HG02610 (cell line): ENCODE measurements at regions not wholly inside any gene's neighbourhood (a gene's known extent, or its start where the extent isn't known, plus 50 kb on each side); places are given as distances from the start of the nearest gene placed in this dataset.

Experiments used
- ATAC-seq: cut with Tn5 transposase; IDR thresholded peaks from one replicate; pipeline ENCODE4 v1.9.1; 2021; ENCODE audit warnings: mild to moderate bottlenecking, moderate library complexity; ENCODE audit not compliant: unreplicated experiment

GRCh38 chr9:32837551-32838058 lies 54.3 kb downstream of the TMEM215 start:
- no peak for ATAC-seq

- ATAC-seq = peak; percentile 44
Measured at GRCh38 chr9:32839013-32839885, 55.9 kb downstream of the TMEM215 start.

DNA sequence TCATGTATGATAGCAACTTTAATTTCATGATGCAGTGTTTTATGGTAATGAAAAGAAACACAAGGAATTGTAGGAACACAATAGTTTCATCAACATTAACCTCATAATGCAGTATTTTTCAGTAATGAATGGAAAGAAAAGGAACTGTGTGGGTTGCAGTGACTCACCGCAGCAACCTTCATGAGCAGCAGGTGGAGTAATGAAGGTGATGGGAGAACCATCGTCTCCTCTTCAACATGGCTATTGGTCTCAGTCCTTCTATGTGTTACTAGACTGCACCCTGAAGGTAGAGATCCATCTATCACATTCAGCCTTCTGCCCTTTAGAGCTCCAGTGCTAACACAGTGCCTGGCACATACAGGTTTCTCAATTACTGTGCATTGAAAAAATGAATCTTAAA lies 58.0 kb downstream of the TMEM215 start:
- no peak for ATAC-seq

GRCh38 chr9:32843295-32843694 lies 60.0 kb downstream of the TMEM215 start:
- ATAC-seq = no peak

DNA sequence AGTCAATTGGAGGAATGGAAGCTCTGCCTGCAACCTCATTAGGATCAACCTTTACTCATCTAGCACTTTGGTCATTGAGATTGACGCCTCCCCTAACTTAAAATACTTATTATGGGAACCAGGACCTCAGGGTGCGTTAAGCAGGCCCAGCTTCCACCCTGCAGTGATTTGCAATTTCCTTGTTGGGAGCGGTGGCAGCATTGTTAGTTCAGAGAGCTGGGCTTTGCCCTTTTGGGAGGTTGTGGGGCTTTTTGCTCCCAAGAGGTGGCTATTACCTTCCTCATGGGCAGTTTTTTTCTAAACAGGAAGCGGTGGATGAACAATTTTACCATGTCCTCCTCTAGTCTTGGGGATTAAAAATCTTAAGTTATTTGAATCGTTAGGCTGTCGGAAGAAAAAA lies 60.9 kb downstream of the TMEM215 start:
- no peak for ATAC-seq

DNA sequence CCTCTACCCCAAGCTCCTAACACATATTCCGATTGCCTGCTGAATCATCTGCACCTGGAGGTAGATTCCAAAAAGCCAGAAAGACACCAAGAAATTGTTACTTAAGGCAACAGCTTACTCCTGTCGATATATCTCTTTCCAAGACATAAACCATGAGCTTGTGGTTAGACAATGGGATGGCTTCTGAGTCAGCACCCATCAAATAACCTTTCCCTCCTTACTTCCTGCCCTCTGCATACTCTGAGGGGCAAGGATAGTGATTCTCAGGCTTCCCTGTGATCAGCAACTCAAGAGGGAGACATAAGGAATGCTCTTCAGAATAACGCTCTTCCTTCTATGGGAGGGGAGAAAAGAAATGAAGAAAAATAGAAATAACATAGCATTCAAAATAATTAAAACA lies 70.9 kb downstream of the TMEM215 start:
- ATAC-seq = no peak

DNA sequence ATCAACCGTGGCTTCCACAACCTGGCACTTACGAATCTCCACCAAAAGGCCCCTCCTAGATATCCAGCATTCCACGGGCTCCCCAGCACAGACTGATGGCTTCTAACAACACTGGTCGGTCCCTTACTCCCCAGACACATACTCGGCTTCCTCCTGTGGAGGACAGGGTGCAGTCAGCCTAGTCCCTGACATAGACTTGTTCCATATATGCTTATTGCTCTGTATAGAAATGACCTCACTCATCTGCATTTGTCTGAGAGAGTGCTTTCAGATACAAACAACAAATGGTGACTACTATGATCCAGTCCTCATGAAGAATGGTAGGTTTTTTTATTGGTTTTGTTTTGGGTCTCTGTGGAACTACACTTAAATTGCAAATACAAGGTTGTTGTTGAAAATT lies 72.4 kb downstream of the TMEM215 start:
- ATAC-seq = no peak

DNA sequence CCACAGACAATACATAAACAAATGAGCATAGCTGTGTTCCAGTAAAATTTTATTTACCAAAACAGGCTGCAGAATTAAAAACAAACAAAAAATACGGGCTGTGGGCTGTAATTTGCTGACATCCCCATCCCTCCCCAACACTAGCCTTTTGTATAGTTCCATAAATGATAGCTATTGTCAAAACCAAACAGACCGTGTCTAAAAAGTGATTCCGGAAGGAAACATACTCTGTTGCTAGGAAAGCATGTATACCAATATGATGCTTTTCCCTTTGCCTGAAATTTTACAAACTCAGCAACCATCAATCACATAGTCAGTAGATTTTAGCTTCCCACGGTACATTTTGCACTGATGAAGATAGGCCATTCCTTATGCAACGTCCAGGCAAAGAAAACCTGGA lies 80.0 kb downstream of the TMEM215 start:
- ATAC-seq = no peak

DNA sequence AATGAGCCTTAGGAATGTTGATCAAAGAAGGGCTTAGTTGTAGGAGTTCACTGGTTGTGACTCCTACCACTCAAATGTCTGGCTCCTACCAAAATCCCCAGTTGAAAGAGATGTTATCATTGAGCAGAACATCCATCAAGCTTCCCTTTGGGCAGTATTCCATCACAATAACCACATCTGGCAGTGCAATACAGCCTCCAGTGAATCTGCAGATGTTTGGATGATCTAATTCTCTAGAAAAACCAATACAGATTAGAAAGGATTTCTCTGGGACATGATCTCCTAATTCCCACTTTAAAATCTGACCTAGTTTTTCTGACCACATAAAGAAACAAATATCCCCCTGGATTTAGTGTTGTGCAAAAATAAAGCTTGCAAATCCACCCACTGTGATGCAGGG lies 81.6 kb downstream of the TMEM215 start:
- no peak for ATAC-seq

DNA sequence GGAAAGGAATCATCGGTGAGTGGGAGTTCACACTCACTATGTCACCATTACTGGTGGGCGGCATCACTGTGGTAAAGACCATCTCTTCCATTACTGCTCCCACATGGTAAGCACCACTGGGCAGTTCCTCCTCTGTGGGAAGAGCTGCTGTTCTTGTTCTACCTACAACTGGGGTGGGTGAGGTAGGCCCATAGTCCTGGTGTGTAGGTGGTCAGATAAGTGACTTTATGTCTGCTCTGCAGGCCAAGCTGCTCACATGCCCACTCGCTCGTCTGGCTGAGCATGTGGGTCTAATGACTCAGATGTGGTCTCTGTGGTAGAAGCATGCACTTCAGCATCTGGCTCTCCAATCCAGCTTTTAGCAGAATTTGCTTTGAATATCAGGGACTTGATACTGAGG lies 82.9 kb downstream of the TMEM215 start:
- ATAC-seq = no peak

DNA sequence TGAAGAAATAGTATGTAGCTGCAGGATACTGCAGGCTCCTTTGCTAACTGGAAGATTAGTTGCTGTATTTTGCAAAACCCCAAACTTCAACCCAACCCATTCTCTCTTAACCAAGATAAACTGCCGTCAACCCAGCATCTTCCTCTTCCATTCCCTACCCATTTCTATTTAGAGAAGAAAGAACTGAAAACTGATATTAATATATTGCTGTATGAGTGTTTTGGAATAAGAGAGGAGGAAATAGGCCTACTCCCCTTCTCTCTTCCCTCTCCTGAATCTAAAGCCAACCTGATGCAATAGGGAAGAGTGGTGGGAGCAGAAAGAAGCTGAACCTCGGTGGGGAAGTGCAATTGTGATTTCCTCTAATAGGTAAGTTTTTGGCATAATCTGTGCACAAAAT lies 83.7 kb downstream of the TMEM215 start:
- no peak for ATAC-seq

DNA sequence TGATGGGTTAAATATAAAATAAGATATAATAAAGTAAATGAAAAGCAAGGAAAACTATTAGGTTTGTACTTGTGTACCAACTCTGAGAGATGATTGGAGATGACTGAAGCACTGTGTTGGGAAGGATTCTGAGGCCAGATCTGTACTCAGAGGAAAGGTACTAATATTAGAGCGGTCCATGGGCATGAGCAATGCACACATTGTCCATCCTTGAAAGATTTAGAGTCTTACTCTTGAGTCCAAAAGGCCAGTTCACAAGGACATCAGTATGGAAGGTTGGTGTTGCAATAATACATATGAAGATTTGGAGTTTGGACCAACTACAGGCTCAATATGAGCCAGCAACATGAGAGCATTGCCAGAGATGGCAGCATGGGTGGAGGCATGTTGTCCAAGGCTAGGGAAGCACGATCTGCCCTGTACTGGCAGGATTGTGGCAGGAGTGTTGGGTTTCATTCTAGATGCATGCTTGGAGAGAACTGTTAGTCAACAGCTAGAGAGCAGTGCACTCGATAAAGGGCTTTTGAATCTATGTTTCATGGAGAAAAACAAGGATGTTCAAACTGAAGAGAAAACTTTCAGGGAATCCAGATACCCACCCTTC lies 84.4 kb downstream of the TMEM215 start:
- ATAC-seq = no peak

DNA sequence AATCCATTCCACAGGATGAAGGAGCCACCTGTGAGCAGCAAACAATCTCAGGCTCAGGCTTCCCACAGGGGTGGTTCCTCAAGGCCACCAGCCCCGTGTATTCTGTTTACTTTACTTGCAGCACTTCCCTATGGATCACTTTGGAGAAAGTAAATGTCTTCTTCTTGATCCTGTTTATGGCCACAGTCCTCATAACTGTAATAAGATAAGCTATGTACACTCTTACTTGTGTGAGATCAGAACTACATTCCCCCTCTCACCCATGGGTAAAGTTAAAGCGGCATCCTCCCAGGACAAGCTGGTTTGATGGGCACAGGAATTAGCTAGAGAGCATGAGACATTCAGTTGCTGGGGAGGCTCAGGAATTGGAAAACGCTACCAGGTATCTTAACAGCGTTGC lies 86.1 kb downstream of the TMEM215 start:
- no peak for ATAC-seq

GRCh38 chr9:32873131-32873530 lies 89.8 kb downstream of the TMEM215 start:
- no peak for ATAC-seq

- ATAC-seq = no peak
Measured at GRCh38 chr9:32873553-32873952, 90.2 kb downstream of the TMEM215 start.

- no peak for ATAC-seq
Measured at GRCh38 chr9:32875242-32875641, 91.9 kb downstream of the TMEM215 start.

DNA sequence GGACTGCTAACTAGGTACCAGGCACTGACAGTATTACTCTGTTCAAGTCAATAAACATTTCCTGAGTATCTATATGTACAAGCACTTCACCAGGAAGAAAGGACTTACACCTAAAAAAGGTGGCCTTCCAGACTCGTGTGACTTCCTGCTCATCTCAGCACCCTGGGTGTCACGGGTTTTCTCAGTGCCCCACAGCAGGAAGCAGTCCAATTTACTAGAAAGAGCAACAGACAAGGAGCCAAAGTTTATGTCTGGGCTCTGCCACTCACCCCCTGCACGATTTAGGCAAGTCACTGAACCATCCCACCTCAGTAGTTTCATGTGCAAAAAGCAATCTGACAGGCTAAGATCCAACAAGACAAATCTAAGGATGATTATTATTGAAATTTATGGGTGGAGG lies 92.4 kb downstream of the TMEM215 start:
- no peak for ATAC-seq

- no peak for ATAC-seq
Measured at GRCh38 chr9:32877103-32877502, 93.8 kb downstream of the TMEM215 start.

DNA sequence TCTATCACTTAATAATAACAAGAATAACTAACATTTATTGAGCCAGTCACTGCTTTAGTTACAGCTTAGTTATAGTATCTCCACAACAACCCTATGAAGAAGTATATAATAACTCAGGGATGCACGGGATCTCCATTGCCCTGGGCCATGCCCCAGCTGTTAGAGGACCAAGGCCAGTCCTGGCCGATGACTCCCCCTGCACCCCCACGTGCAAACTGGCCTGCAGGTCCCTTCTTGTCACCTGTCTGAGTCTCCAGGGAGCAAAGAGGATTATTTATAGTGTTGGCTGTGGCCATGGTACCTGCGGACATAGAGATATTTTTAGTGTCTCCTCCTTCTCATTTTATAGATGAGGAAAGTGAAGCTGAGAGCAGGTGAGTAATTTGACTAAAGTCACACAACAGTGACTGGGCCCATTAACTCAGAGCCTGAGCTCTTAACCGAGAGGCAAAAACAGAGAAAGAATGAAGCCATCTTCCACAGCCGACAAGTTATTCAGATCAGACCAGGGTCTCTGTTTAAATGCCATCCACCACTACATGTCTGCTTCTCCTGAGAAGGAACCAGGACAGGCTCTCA lies 94.4 kb downstream of the TMEM215 start:
- ATAC-seq = no peak

- ATAC-seq = no peak
Measured at GRCh38 chr9:32879335-32879734, 96.0 kb downstream of the TMEM215 start.

DNA sequence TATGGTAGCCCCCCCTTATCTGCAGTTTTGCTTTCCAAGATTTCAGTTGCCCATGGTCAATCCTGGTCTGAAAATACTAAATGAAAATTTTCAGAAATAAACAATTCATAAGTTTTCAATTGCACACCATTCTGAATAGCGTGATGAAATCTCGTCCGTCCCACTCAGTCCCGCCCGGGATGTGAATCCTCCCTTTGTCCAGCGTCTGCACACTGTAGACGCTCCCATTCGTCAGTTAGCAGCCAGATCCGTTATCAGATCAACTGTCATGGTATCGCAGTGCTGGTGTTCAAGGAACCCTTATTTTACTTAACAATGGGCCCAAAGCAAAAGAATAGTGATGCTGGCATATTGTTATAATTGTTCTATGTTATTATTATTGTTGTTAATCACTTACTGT lies 98.6 kb downstream of the TMEM215 start:
- ATAC-seq = no peak

DNA sequence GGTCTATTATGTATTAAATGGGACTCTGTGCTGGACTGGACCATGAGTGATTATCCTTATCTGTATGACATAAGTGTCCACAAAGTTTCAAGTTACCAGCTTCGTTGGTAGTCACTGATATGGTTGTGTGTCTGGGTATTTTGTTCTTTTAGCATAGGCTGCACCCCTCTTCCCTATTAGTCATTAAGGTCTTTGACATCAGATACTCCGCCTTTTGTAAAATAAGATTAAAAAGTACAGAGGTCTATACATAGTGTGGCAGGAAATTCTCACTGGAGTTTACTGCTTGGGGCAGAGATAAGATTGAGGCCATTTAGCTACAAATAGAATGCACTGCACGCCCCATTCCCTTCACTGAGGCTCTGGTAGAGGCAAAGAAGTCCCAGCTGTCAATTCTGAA lies 99.4 kb downstream of the TMEM215 start:
- ATAC-seq = no peak
